H9 (cell line): ENCODE measurements at regions not wholly inside any gene's neighbourhood (a gene's known extent, or its start where the extent isn't known, plus 50 kb on each side); places are given as distances from the start of the nearest gene placed in this dataset.

Experiments
- DNase-seq: peaks from one replicate; pipeline ENCODE4 v3.0.0-alpha.2; 2017
- H2AFZ ChIP-seq: one replicate; pipeline ENCODE4 v1.6.1; 2013; ENCODE audit warnings: mild to moderate bottlenecking, low read length, control low read depth, moderate library complexity
- H2AK5ac ChIP-seq: 2 replicates; pipeline ENCODE4 v1.6.1; 2013; ENCODE audit warnings: low read length, control low read depth, mixed read lengths; ENCODE audit not compliant: insufficient read length
- H2BK120ac ChIP-seq: one replicate; pipeline ENCODE4 v1.6.1; 2013; ENCODE audit warnings: low read depth, mild to moderate bottlenecking, low read length, control low read depth, inconsistent platforms; ENCODE audit not compliant: poor library complexity, severe bottlenecking
- H2BK12ac ChIP-seq: 2 replicates; pipeline ENCODE4 v1.6.1; 2013; ENCODE audit warnings: low read length, control low read depth, mixed read lengths, low read depth; ENCODE audit not compliant: insufficient read length
- H2BK15ac ChIP-seq: 2 replicates; pipeline ENCODE4 v1.6.1; 2013; ENCODE audit warnings: low read depth, low read length, control low read depth
- H2BK20ac ChIP-seq: one replicate; pipeline ENCODE4 v1.6.1; 2013; ENCODE audit warnings: low read depth, mild to moderate bottlenecking, low read length, control low read depth, inconsistent platforms; ENCODE audit not compliant: poor library complexity, severe bottlenecking
- H2BK5ac ChIP-seq: 2 replicates; pipeline ENCODE4 v1.6.1; 2013; ENCODE audit warnings: low read length, control low read depth, mixed read lengths; ENCODE audit not compliant: insufficient read length
- H3K14ac ChIP-seq: 2 replicates; pipeline ENCODE4 v1.6.1; 2013; ENCODE audit warnings: low read length, control low read depth; ENCODE audit not compliant: insufficient read depth
- H3K18ac ChIP-seq: 2 replicates; pipeline ENCODE4 v1.6.1; 2013; ENCODE audit warnings: low read depth, mild to moderate bottlenecking, mixed read lengths, low read length, control low read depth; ENCODE audit not compliant: insufficient read length
- H3K23ac ChIP-seq: 2 replicates; pipeline ENCODE4 v1.6.1; 2013; ENCODE audit warnings: low read length, control low read depth, mixed read lengths, low read depth; ENCODE audit not compliant: insufficient read length
- H3K23me2 ChIP-seq: 2 replicates; pipeline ENCODE4 v1.6.1; 2013; ENCODE audit warnings: low read depth, mild to moderate bottlenecking, mixed read lengths, low read length, control low read depth; ENCODE audit not compliant: insufficient read length, poor library complexity, severe bottlenecking
- H3K27ac ChIP-seq: 2 replicates; pipeline ENCODE4 v1.5.1; 2013; ENCODE audit warnings: low read length, control low read depth, mixed read lengths, low read depth; ENCODE audit not compliant: insufficient read length
- H3K27me3 ChIP-seq: 2 replicates; pipeline ENCODE4 v1.6.1; 2013; ENCODE audit warnings: low read length, control low read depth, inconsistent platforms; ENCODE audit not compliant: insufficient read depth
- H3K4ac ChIP-seq: 2 replicates; pipeline ENCODE4 v1.6.1; 2013; ENCODE audit warnings: low read depth, mild to moderate bottlenecking, control low read depth, inconsistent platforms, low read length, moderate library complexity
- H3K4me1 ChIP-seq: 2 replicates; pipeline ENCODE4 v1.6.1; 2013; ENCODE audit warnings: low read length, control low read depth, inconsistent platforms; ENCODE audit not compliant: insufficient read depth
- H3K4me2 ChIP-seq: 2 replicates; pipeline ENCODE4 v1.6.1; 2013; ENCODE audit warnings: low read length, control low read depth, mixed read lengths; ENCODE audit not compliant: insufficient read length, insufficient read depth
- H3K56ac ChIP-seq: 2 replicates; pipeline ENCODE4 v1.6.1; 2013; ENCODE audit warnings: low read depth, mild to moderate bottlenecking, mixed read lengths, low read length, control low read depth; ENCODE audit not compliant: insufficient read length
- H3K79me1 ChIP-seq: 2 replicates; pipeline ENCODE4 v1.6.1; 2013; ENCODE audit warnings: low read depth, mild to moderate bottlenecking, moderate library complexity, low read length, control low read depth, inconsistent platforms; ENCODE audit not compliant: insufficient read depth, poor library complexity, severe bottlenecking
- H3K79me2 ChIP-seq: 2 replicates; pipeline ENCODE4 v1.6.1; 2013; ENCODE audit warnings: low read length, control low read depth, inconsistent platforms; ENCODE audit not compliant: insufficient read depth
- H3K9ac ChIP-seq: 2 replicates; pipeline ENCODE4 v1.6.1; 2013; ENCODE audit warnings: low read length, control low read depth, mixed read lengths; ENCODE audit not compliant: insufficient read length; ENCODE audit errors: extremely low read depth
- H3K9me3 ChIP-seq: one replicate; pipeline ENCODE4 v1.6.1; 2013; ENCODE audit warnings: low read depth, low read length, inconsistent platforms; ENCODE audit not compliant: control insufficient read depth
- H3T11ph ChIP-seq: one replicate; pipeline ENCODE4 v1.6.1; 2013; ENCODE audit warnings: mild to moderate bottlenecking, low read length, control low read depth, inconsistent platforms
- H4K20me1 ChIP-seq: one replicate; pipeline ENCODE4 v1.6.1; 2013; ENCODE audit not compliant: control insufficient read depth, insufficient read length, insufficient read depth
- H4K5ac ChIP-seq: 2 replicates; pipeline ENCODE4 v1.6.1; 2013; ENCODE audit warnings: low read depth, mild to moderate bottlenecking, mixed read lengths, low read length, control low read depth; ENCODE audit not compliant: insufficient read length
- H4K8ac ChIP-seq: replicated peaks from 2 replicates; pipeline ENCODE4 v1.6.1; 2013; ENCODE audit warnings: low read length, control low read depth, mixed read lengths, low read depth; ENCODE audit not compliant: insufficient read length
- H4K91ac ChIP-seq: 2 replicates; pipeline ENCODE4 v1.6.1; 2013; ENCODE audit warnings: low read depth, mild to moderate bottlenecking, moderate library complexity, mixed read lengths, low read length, control low read depth; ENCODE audit not compliant: insufficient read length
- H3K27ac Mint-ChIP-seq, 3 experiments: 2 replicates in 2 of 3; 3 replicates in 1 of 3; pipeline ENCODE4 v1.8.0; 2020 to 2021; ENCODE audit warnings: mixed read lengths in 3 of 3, mild to moderate bottlenecking in 1 of 3, moderate library complexity in 1 of 3
- H3K27me3 Mint-ChIP-seq: 2 replicates; pipeline ENCODE4 v1.8.0; 2021; ENCODE audit warnings: low read depth, mild to moderate bottlenecking, moderate library complexity, mixed read lengths
- H3K36me3 Mint-ChIP-seq, 3 experiments: 2 replicates in 2 of 3; 3 replicates in 1 of 3; pipeline ENCODE4 v1.8.0; 2020 to 2021; ENCODE audit warnings: low read depth in 3 of 3, mixed read lengths in 3 of 3; ENCODE audit not compliant: insufficient read depth in 1 of 3
- H3K4me1 Mint-ChIP-seq, 2 experiments: 2 replicates each; pipeline ENCODE4 v1.8.0; 2020; ENCODE audit warnings: mixed read lengths in 2 of 2
- H3K4me3 Mint-ChIP-seq, 2 experiments: 2 replicates in 1 of 2; 3 replicates in 1 of 2; pipeline ENCODE4 v1.8.0; 2020 to 2021; ENCODE audit warnings: mild to moderate bottlenecking in 2 of 2, mixed read lengths in 2 of 2, moderate library complexity in 1 of 2
- H3K9me3 Mint-ChIP-seq, 2 experiments: 2 replicates in 1 of 2; 3 replicates in 1 of 2; pipeline ENCODE4 v1.8.0; 2020; ENCODE audit warnings: mild to moderate bottlenecking in 2 of 2, mixed read lengths in 2 of 2, moderate library complexity in 1 of 2
- WGBS: extraction: QIAGEN DNeasy Blood & Tissue Kit; methylation state at CpG from one replicate; pipeline ENCODE4 v1.1.7; 2013; ENCODE audit warnings: missing lambda C conversion rate, low lambda C conversion rate, mixed read lengths; ENCODE audit not compliant: insufficient read length; ENCODE audit errors: extremely low coverage; 5-methylcytosine and 5-hydroxymethylcytosine counted together
- TF ChIP-seq, protein P1 (sequence below): fragments of 200-600 bp; sonication (generic); conservative IDR thresholded peaks from 3 replicates; pipeline ENCODE4 v1.8.0; 2021; ENCODE audit warnings: antibody characterized with exemption, mild to moderate bottlenecking

DNA sequence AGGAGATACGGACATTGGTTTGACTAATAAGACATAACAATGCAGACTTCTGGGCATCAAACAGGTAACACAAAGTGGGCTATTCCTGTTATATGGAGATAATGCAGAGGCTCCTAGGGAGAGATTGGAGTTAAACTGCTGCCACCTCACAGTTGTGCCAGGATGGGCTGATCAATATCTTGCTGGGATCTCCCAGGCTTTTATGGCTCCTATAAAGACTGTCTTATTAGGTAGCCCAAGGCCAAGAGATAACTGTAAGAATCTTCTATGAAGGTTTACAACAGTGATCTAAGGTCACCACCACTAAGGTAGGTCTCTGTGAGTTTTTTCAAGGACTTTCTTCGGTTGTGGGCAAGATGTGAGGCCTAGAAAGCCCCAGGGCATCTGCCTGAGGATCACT, 345.8 kb downstream of the KLF5 start:
- H4K5ac ChIP-seq = no peak overlapping the region
- no peak overlapping the region for H3K27ac ChIP-seq
- no peaks in the 10 kb centered on the region for H3K23me2 ChIP-seq
- Mint-ChIP-seq H3K4me3 (no peak overlapping the region), H3K36me3 (no peaks in the 10 kb centered on the region; a peak in 1 of 7 replicates), H3K27ac (no peak overlapping the region), H3K4me1 (peaks cover 0 to 5% of the 10 kb centered on the region in 2 experiments), H3K9me3 (0 out of 5 replicates have a peak, but pooled peaks cover 0 to 1% of the 10 kb centered on the region in 2 experiments), H3K27me3 (no peaks in the 10 kb centered on the region)
- no peak overlapping the region for H3K4me2 ChIP-seq
- no peak overlapping the region for H3K18ac ChIP-seq
- H3T11ph ChIP-seq = no peak overlapping the region
- H2BK5ac ChIP-seq = no peak overlapping the region
- no CpG with 5 or more reads among the region's 2 CpGs for WGBS
- H3K79me2 ChIP-seq = no peaks in the 10 kb centered on the region
- H3K9me3 ChIP-seq = no peaks in the 10 kb centered on the region
- TF ChIP-seq, protein P1, sequence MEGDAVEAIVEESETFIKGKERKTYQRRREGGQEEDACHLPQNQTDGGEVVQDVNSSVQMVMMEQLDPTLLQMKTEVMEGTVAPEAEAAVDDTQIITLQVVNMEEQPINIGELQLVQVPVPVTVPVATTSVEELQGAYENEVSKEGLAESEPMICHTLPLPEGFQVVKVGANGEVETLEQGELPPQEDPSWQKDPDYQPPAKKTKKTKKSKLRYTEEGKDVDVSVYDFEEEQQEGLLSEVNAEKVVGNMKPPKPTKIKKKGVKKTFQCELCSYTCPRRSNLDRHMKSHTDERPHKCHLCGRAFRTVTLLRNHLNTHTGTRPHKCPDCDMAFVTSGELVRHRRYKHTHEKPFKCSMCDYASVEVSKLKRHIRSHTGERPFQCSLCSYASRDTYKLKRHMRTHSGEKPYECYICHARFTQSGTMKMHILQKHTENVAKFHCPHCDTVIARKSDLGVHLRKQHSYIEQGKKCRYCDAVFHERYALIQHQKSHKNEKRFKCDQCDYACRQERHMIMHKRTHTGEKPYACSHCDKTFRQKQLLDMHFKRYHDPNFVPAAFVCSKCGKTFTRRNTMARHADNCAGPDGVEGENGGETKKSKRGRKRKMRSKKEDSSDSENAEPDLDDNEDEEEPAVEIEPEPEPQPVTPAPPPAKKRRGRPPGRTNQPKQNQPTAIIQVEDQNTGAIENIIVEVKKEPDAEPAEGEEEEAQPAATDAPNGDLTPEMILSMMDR = no peak
- no peak overlapping the region for H3K4ac ChIP-seq
- H2AFZ ChIP-seq = no peak overlapping the region
- H3K56ac ChIP-seq = no peak overlapping the region
- no peak overlapping the region for H3K9ac ChIP-seq
- H2AK5ac ChIP-seq = no peak overlapping the region
- no peak for DNase-seq
- H3K27me3 ChIP-seq = no peaks in the 10 kb centered on the region
- no peak overlapping the region for H3K14ac ChIP-seq
- no peak overlapping the region for H3K23ac ChIP-seq
- H2BK20ac ChIP-seq = no peak overlapping the region
- H4K91ac ChIP-seq = no peak overlapping the region
- no peak overlapping the region for H2BK12ac ChIP-seq
- no peaks in the 10 kb centered on the region for H4K20me1 ChIP-seq
- H3K79me1 ChIP-seq = no peaks in the 10 kb centered on the region
- no peak overlapping the region for H4K8ac ChIP-seq
- H2BK15ac ChIP-seq = no peak overlapping the region
- no peak overlapping the region for H2BK120ac ChIP-seq
- no peaks in the 10 kb centered on the region for H3K4me1 ChIP-seq
